Activated naive CD8-positive, alpha-beta T cell treated with anti-CD3 and anti-CD28 coated beads, Interleukin-2, amount 50 U/mL, for 16 hours (primary cell): ENCODE measurements at regions not wholly inside any gene's neighbourhood (a gene's known extent, or its start where the extent isn't known, plus 50 kb on each side); places are given as distances from the start of the nearest gene placed in this dataset.
"Not testable (repeated sequence)": the region's sequence is repeated elsewhere in the genome, so short reads cannot be mapped to it uniquely, and the experiment has no call there.

ENCODE experiments used
- DNase-seq: peaks from one replicate; pipeline ENCODE4 v3.0.0-alpha.2; 2020; ENCODE audit warnings: low read depth, low spot score

DNA sequence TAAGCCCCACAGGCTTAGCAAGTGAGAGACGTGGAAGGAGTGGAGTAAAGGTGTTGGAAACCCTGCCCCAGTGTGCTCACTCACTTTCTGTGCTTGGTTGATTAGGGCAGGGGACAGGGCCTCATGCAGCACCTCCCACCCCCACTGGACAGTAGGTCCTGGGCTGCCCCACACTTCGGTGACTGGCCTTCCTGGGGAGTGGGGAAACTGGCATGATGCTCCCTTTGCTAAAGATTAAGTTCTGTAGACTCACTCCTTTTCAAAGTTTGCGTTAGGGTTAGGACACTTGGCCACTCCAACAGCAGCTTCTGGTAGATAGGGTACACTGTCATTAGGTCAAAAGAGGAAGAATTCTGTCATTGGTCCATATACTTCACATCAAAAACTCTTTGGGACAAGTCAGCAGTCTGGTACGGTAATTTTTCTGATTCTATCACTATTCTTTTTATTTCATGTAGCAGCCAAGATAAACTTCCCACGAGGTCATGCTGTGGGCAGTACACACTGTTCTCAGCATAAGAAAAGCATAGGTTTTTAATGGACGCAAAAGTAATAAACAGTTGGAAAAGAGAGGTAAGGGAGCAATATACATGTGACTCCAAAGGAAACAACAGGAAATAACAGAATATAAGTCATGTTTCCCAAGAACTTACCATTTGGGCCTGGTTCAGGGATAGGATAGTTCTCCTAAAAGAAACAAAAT, 106.6 kb upstream of the TERB2 start:
- not testable (repeated sequence) for DNase-seq

- peak; percentile 28 for DNase-seq
Observed at GRCh38 chr15:44853304-44853950, 103.1 kb upstream of the TERB2 start.

- not testable (repeated sequence) for DNase-seq
Observed at GRCh38 chr15:44854696-44855095, 101.8 kb upstream of the TERB2 start.

GRCh38 chr15:44856284-44856683, 100.2 kb upstream of the TERB2 start:
- not testable (repeated sequence) for DNase-seq

DNA sequence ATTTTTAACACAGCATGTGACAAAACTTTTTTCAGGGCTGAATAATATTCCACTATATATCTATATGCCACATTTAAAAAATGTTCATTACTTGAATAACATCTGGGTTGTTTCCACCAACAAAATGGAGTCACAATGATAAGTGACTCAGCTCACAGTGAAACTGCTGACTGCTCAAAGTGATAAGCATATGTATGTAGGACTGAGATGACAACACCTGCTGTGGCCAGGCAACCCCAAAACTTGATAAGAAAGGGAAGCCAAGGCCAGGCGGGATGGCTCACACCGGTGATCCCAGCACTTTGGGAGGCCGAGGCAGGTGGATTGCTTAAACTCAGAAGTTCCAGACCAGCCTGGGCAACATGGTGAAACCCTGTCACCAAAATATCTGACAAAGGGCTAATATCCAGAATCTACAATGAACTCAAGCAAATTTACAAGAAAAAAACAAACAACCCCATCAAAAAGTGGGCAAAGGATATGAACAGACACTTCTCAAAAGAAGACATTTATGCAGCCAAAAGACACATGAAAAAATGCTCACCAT, 99.2 kb upstream of the TERB2 start:
- DNase-seq: not testable (repeated sequence)

DNA sequence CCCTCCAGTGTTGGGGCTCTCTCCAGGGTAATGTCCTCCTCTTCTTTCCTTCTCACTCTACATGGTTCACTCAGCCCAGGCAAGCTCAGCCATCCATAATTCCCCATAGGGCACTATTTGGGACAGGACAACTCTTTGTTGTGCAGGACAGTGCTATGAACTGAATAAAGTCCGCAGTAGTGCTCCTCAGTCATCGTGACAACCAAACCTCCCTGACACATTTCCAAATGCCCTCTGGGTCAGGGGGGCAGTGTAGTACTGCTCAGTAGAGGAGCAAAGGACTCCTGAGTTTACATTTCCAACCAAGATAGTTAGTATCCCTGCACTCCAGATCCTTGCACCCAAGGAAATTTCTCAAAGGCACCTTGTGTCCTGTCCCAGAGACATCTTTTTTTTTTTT, 97.4 kb upstream of the TERB2 start:
- not testable (repeated sequence) for DNase-seq

DNA sequence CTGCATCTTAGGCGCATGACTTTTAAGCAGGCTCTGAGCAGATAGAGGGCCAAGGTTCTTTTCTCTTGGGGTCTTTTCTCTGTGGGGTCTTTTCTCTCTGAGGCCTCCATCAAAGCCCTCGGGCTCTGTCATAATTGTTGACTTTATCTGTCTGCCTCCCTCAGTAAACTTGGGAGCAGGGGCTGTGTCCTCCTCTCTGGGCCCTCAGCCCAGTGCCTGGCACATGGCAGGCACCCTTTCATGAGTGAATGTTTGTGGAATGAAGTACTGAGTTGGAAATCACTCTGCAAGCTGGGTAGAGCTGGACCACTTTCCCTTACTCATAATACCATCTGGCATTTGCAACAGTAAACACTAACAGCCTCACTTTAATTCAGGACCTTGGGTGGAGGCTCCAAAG, 96.3 kb upstream of the TERB2 start:
- DNase-seq: not testable (repeated sequence)

GRCh38 chr15:44861439-44861910, 95.0 kb upstream of the TERB2 start:
- no peak for DNase-seq

DNA sequence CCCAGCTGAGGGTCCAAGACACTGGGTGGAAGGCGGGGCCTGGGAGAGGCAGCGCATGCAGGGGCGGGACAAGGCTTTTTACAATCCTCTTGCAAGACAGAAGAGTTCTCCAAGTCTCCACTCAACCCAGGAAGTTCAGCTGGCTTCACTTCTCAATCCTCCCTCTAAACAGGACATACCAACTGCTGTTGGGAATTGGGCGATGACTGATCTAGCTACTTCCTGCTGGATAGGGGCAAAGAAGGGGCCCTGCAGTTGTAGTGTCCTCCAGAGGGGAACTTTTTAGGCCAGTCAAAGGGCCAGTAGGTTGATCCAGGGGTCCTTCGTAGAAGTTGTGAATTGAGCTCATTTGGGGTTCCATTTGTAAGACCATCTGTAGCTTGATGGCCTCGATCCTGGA, 94.6 kb upstream of the TERB2 start:
- DNase-seq: no peak

GRCh38 chr15:44862866-44863265, 93.6 kb upstream of the TERB2 start:
- DNase-seq: not testable (repeated sequence)

DNA sequence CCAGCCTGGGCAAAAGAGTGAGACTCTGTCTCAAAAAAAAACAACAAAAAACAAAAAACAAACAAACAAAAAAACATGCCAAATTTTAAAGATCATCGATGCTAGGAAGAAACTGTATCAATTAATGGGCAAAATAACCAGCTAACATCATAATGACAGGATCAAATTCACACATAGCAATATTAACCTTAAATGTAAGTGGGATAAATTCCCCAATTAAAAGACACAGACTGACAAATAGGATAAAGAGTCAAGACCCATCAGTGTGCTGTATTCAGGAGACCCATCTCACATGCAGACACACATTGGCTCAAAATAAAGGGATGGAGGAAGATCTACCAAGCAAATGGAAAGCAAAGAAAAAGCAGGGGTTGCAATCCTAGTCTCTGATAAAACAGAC, 88.4 kb upstream of the TERB2 start:
- not testable (repeated sequence) for DNase-seq

- not testable (repeated sequence) for DNase-seq
Observed at GRCh38 chr15:44870125-44870524, 86.4 kb upstream of the TERB2 start.

GRCh38 chr15:44873103-44873502, 83.4 kb upstream of the TERB2 start:
- no peak for DNase-seq

GRCh38 chr15:44879066-44879465, 77.4 kb upstream of the TERB2 start:
- no peak for DNase-seq

DNA sequence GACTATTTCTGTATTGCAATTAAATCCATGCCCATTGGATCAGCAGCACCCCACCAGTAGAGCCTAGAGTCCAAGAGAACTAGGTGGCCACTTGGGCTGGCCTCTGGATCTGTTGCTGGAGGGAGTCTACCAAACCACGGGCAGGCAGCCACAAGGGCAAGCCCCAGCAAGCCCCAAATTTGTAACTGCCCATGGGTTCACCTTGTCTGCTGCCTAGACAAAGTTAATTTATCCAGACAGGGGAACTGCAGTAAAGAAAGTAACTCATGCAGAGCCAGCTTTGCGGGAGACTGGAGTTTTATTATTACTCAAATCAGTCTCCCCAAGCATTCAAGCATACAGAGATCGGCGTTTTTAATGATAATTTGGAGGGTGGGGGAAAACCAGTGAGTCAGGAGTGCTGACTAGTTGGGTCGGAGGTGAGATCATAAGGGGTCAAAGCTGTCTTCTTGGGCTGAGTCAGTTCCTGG, 74.0 kb upstream of the TERB2 start:
- DNase-seq: no peak

DNA sequence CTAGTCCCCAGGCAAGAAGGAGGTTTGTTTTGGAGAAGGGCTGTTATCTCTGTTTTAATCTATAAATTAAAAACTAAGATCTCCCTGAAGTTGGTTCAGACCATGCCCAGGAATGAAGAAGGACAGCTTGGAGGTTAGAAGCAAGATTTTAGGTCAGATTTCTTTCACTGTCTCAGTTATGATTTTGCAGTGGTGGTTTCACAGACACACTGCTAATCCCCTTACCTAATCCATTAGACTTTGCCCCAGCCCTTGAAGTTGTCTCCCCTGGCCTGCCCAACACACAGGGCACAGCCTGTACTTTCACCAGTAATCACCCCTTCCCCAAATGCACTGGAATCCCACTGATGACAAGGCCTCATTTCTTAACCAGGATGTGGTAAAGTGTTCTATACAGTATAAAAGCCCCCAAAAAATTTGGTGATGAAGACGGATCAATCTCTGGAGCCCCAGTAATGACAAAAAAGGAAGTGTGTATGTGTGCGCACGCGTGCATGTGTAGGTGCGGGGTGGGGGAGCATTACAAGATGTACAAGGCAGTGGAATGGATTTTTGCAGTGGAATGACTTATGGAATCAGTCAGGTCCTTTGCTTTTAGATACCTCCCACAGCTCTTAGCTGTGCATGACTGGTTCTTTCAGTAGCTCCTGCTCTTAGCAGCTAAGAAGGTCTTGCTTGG, 73.1 kb upstream of the TERB2 start:
- no peak for DNase-seq

DNA sequence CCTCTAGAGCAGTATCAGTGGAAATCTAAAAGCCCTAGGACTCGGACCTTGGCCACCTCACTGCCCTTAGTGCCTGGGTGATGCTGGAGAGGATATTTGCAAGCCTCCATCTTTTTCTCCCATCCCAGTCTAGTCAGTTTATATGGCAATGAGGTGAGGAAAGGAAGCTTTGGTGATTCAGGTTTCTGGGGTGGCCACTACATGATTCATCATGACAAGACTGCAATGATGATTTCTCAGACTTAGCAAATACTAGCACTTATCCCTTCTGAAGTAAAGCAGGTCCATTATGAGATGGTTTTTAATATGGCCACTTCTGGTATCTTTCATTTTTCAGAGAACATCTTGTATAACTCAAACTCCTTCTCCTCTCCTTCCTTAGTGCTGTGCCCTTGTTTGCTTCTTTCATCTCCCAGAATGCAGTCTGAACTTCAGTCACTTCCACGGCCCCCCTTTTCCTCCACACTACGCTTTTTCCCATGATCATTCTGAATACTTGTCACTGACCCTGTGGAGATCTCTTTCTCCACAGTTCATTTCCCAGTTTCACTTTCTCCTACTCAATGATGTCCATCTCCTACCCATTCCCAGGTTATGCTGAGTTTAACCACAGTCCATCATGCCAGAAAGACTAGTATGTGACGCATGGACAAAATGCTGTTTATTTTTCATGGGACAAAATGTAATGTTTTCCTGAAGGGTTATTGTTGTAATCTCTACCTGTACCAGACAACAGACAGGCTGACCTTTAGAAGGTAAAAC, 57.4 kb upstream of the TERB2 start:
- not testable (repeated sequence) for DNase-seq

DNA sequence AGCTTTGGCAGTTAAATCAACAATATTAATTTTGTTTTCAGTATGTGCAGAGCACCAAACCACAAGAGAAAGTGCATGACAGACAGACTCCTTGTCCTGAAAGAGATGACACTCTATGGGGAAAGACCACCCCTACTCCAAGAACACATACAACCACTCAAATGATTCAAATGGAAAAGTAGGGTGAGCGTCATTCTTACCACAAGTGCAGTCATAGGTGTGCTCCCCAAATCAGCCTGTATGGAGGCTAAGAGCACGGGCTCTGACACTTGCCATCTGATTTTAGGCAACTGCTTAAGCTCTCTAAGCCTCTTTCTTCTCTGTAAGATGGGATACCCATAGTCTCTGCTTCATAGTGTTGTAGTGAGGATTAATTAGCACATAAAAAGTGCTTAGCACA, 56.7 kb upstream of the TERB2 start:
- DNase-seq: not testable (repeated sequence)

- DNase-seq: not testable (repeated sequence)
Observed at GRCh38 chr15:44900796-44901195, 55.7 kb upstream of the TERB2 start.

DNA sequence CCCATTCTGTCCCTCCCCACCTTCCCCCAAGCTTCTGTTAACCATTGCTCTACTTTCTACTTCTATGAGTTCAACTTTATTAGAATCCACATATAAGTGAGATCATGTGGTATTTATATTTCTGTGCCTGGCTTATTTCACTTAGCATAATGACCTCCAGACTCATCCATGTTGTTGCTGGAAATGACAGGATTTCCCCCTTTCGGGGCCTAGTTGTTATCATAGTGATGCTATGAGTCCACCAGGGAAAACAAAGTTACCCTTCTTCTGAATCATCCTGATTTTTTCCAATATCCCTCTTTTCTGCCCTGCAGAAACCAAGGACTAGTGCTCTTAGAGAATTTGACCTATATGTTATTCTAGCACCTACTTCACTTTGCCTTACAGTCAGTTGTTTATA, 53.2 kb upstream of the TERB2 start:
- not testable (repeated sequence) for DNase-seq

- DNase-seq: not testable (repeated sequence)
Observed at GRCh38 chr15:44904651-44905340, 51.7 kb upstream of the TERB2 start.
